ENCODE measurements at regions not wholly inside any gene's neighbourhood (a gene's known extent, or its start where the extent isn't known, plus 50 kb on each side); places are given as distances from the start of the nearest gene placed in this dataset.
A peak's percentile ranks its signal among the peaks of the same experiment; 100 is the strongest.

GRCh38 chr10:4512196-4512595 lies 313.8 kb upstream of the AKR1E2 start:
- Mint-ChIP-seq H3K4me1 (ENCODE audit: insufficient read depth, unreplicated experiment) (peaks cover 9% of the 10 kb centered on the region), H3K4me3 (ENCODE audit: unreplicated experiment) (no peak overlapping the region), H3K36me3 (ENCODE audit: insufficient read depth, unreplicated experiment) (peaks cover 6% of the 10 kb centered on the region), H3K27ac (ENCODE audit: low read depth, unreplicated experiment) (peak overlapping the region; percentile 76), H3K27me3 (ENCODE audit: insufficient read depth, unreplicated experiment) (no peaks in the 10 kb centered on the region), H3K9me3 (ENCODE audit: unreplicated experiment) (peaks cover 3% of the 10 kb centered on the region)
- no peak for TF ChIP-seq CTCF (IDR thresholded peaks at IDR 0.05; ENCODE audit: unreplicated experiment)
- POLR2A ChIA-PET, result interaction anchor here (0.5 to 2.0 kb wide), 7 partner anchors 10 to 727 kb away, joined by 3 to 7 read pairs (median 4); partner anchors contain the start of gene KLF6
- intact Hi-C loops (cut with micrococcal nuclease), result loop anchor here (1.0 to 5.0 kb wide), 3 partner anchors 170 to 730 kb away; no protein-coding TSS in a partner anchor
- no peak for DNase-seq (ENCODE audit: unreplicated experiment)
- BruUV-seq (replicated peaks), result no TSS peak
- CTCF ChIA-PET, result interaction anchor here (0.6 to 1.1 kb wide), 3 partner anchors 13 to 255 kb away, joined by 3 to 5 read pairs (median 3); no protein-coding TSS in a partner anchor

GRCh38 chr10:4511509-4511908 lies 314.5 kb upstream of the AKR1E2 start:
- Mint-ChIP-seq H3K36me3 (ENCODE audit: insufficient read depth, unreplicated experiment) (peaks cover 6% of the 10 kb centered on the region), H3K4me1 (ENCODE audit: insufficient read depth, unreplicated experiment) (peaks cover 9% of the 10 kb centered on the region), H3K27me3 (ENCODE audit: insufficient read depth, unreplicated experiment) (no peaks in the 10 kb centered on the region), H3K9me3 (ENCODE audit: unreplicated experiment) (no peaks in the 10 kb centered on the region), H3K27ac (ENCODE audit: low read depth, unreplicated experiment) (no peak overlapping the region), H3K4me3 (ENCODE audit: unreplicated experiment) (no peak overlapping the region)
- no peak for TF ChIP-seq CTCF (IDR thresholded peaks at IDR 0.05; ENCODE audit: unreplicated experiment)
- intact Hi-C loops (cut with micrococcal nuclease), result loop anchor here (5.0 kb wide), 2 partner anchors 169 to 729 kb away; no protein-coding TSS in a partner anchor
- no TSS peak for BruUV-seq (replicated peaks)
- ChIA-PET CTCF (interaction anchor here (0.8 to 1.1 kb wide), 2 partner anchors 13 to 255 kb away, joined by 3 to 5 read pairs; no protein-coding TSS in a partner anchor), POLR2A (interaction anchor here (0.6 to 2.0 kb wide), 7 partner anchors 9 to 733 kb away, joined by 3 to 7 read pairs (median 4); partner anchors contain the start of gene KLF6)
- no peak for DNase-seq (ENCODE audit: unreplicated experiment)

DNA sequence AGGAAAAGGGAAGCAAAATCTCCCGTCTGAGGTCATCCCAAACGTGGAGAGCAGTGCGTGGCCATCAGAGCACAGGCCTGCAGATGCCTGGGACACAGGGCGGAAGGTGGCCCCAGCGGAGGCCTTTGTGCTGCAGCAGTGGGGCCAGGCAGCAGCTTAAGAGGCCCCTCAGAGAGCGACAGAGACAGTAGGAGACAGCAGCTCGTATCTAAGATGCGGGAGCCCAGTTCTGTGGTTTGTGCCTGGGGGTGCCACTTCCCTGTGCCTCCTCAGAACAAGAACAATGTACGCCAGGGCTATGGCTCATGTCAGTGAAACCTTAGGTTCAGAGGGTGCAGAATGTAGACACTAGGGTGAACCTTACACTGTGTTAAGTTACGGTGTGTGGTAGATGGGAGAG lies 316.6 kb upstream of the AKR1E2 start:
- ChIA-PET CTCF (no interaction called here), POLR2A (no interaction called here)
- intact Hi-C loops (cut with micrococcal nuclease), result no loop called here
- Mint-ChIP-seq H3K36me3 (ENCODE audit: insufficient read depth, unreplicated experiment) (peaks cover 6% of the 10 kb centered on the region), H3K4me3 (ENCODE audit: unreplicated experiment) (no peak overlapping the region), H3K9me3 (ENCODE audit: unreplicated experiment) (no peaks in the 10 kb centered on the region), H3K27me3 (ENCODE audit: insufficient read depth, unreplicated experiment) (no peaks in the 10 kb centered on the region), H3K27ac (ENCODE audit: low read depth, unreplicated experiment) (peak overlapping the region; percentile 23), H3K4me1 (ENCODE audit: insufficient read depth, unreplicated experiment) (peaks cover 9% of the 10 kb centered on the region)
- no peak for DNase-seq (ENCODE audit: unreplicated experiment)
- no peak for TF ChIP-seq CTCF (IDR thresholded peaks at IDR 0.05; ENCODE audit: unreplicated experiment)
- no TSS peak for BruUV-seq (replicated peaks)

DNA sequence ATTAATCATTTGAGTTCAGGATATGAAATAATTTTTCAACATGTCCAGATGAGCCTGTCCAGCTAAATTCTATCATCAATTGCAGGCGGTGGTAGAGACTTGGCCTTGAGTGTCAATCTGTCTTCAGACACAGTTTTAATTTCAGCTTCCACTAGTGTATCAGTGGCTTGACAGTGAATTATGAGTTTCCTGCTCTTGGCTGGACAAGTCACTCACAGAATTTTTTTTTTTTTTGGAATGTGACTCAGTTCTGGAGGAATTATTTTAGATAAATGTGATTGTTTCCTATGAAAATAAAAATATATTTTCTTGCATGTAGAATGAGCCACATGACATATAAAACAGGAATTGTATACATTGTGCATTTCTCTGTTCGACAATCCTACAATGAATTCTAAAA lies 319.9 kb upstream of the AKR1E2 start:
- intact Hi-C loops (cut with micrococcal nuclease), result no loop called here
- H3K36me3 Mint-ChIP-seq (ENCODE audit: insufficient read depth, unreplicated experiment), result peaks cover 6% of the 10 kb centered on the region
- CTCF ChIA-PET, result interaction anchor here (0.6 to 1.5 kb wide), 3 partner anchors 260 to 654 kb away, joined by 3 to 5 read pairs (median 3); no protein-coding TSS in a partner anchor
- no peaks in the 10 kb centered on the region for H3K9me3 Mint-ChIP-seq (ENCODE audit: unreplicated experiment)
- POLR2A ChIA-PET, result interaction anchor here (0.6 to 0.9 kb wide), 3 partner anchors 10 to 728 kb away, joined by 3 to 5 read pairs (median 3); no protein-coding TSS in a partner anchor
- no peaks in the 10 kb centered on the region for H3K27me3 Mint-ChIP-seq (ENCODE audit: insufficient read depth, unreplicated experiment)
- H3K27ac Mint-ChIP-seq (ENCODE audit: low read depth, unreplicated experiment), result no peak overlapping the region
- no TSS peak for BruUV-seq (replicated peaks)
- H3K4me3 Mint-ChIP-seq (ENCODE audit: unreplicated experiment), result no peak overlapping the region
- H3K4me1 Mint-ChIP-seq (ENCODE audit: insufficient read depth, unreplicated experiment), result no peaks in the 10 kb centered on the region
- TF ChIP-seq CTCF (IDR thresholded peaks at IDR 0.05; ENCODE audit: unreplicated experiment), result no peak
- no peak for DNase-seq (ENCODE audit: unreplicated experiment)
